PC-3 (cell line): ENCODE measurements at regions not wholly inside any gene's neighbourhood (a gene's known extent, or its start where the extent isn't known, plus 50 kb on each side); places are given as distances from the start of the nearest gene placed in this dataset.

Source experiments
- ATAC-seq: fragments of 200-7000 bp; cut with Tn5 transposase; 2 replicates; pipeline ENCODE4 v1.9.1; 2020; ENCODE audit warnings: mild to moderate bottlenecking, moderate library complexity
- BruUV-seq: library from RNA; stranded (reverse); fragments of 400-500 nt; replicated peaks from 2 replicates; lab custom pipeline; 2021; lab: Mats Ljungman, UMichigan
- CTCF ChIA-PET: fragments of 300-600 bp; sonication (Branson Sonifier 250); formaldehyde crosslinking; loops from one replicate; lab custom pipeline; 2022; ENCODE audit warnings: antibody characterized with exemption; lab: Charles Lee
- POLR2A ChIA-PET: fragments of 300-600 bp; sonication (Branson Sonifier 250); formaldehyde crosslinking; loops from one replicate; lab custom pipeline; 2022; ENCODE audit warnings: antibody characterized with exemption; ENCODE audit not compliant: unreplicated experiment; lab: Charles Lee
- DNase-seq: peaks from one replicate; pipeline ENCODE4 v3.0.0-alpha.2; 2015
- H2AFZ ChIP-seq: fragments of 300-600 bp; sonication (generic); 2 replicates; pipeline ENCODE4 v1.6.0; 2016; ENCODE audit warnings: antibody characterized with exemption, low read length
- H3F3A ChIP-seq: fragments of 300-600 bp; sonication (generic); one replicate; pipeline ENCODE4 v1.6.0; 2017; ENCODE audit warnings: antibody characterized with exemption, low read length, control low read depth, mild to moderate bottlenecking; ENCODE audit not compliant: unreplicated experiment
- H3K27ac ChIP-seq: fragments of 300-600 bp; sonication (generic); 2 replicates; pipeline ENCODE4 v1.5.1; 2016; ENCODE audit warnings: mild to moderate bottlenecking, low read length
- H3K27me3 ChIP-seq: fragments of 300-600 bp; sonication (generic); 2 replicates; pipeline ENCODE4 v1.6.1; 2016; ENCODE audit warnings: low read length, mixed read lengths
- H3K36me3 ChIP-seq: fragments of 300-600 bp; sonication (generic); 2 replicates; pipeline ENCODE4 v1.6.1; 2016; ENCODE audit warnings: low read depth, mixed run types, low read length, mixed read lengths
- H3K4me1 ChIP-seq: fragments of 300-600 bp; sonication (generic); 2 replicates; pipeline ENCODE4 v1.5.1; 2016; ENCODE audit warnings: low read length; ENCODE audit not compliant: insufficient read depth
- H3K4me2 ChIP-seq: fragments of 300-600 bp; sonication (generic); 2 replicates; pipeline ENCODE4 v1.6.0; 2016; ENCODE audit warnings: low read length
- H3K4me3 ChIP-seq: fragments of 300-600 bp; sonication (generic); 2 replicates; pipeline ENCODE4 v1.5.1; 2016; ENCODE audit warnings: mild to moderate bottlenecking, low read length, mixed read lengths
- H3K79me2 ChIP-seq: fragments of 300-600 bp; sonication (generic); 2 replicates; pipeline ENCODE4 v1.6.1; 2017; ENCODE audit warnings: low read length, mixed read lengths
- H3K9ac ChIP-seq: fragments of 300-600 bp; sonication (generic); 2 replicates; pipeline ENCODE4 v1.6.0; 2016; ENCODE audit warnings: mild to moderate bottlenecking, low read length
- H3K9me2 ChIP-seq: fragments of 300-600 bp; sonication (generic); replicated peaks from 2 replicates; pipeline ENCODE4 v1.6.1; 2016; ENCODE audit warnings: mixed run types, low read length, mixed read lengths
- H3K9me3 ChIP-seq: fragments of 300-600 bp; sonication (generic); 2 replicates; pipeline ENCODE4 v1.6.1; 2016; ENCODE audit warnings: low read length, mixed read lengths
- H4K20me1 ChIP-seq: fragments of 300-600 bp; sonication (generic); 2 replicates; pipeline ENCODE4 v1.6.1; 2016; ENCODE audit warnings: low read length, mixed read lengths
- EZH2 ChIP-seq: fragments of 300-600 bp; sonication (generic); IDR thresholded peaks from one replicate; pipeline ENCODE4 v1.6.1; 2017; ENCODE audit warnings: antibody characterized with exemption, mild to moderate bottlenecking, low read length; ENCODE audit not compliant: unreplicated experiment
- EZH2phosphoT487 ChIP-seq: fragments of 300-600 bp; sonication (generic); IDR thresholded peaks from 2 replicates; pipeline ENCODE4 v1.6.1; 2018; ENCODE audit warnings: mild to moderate bottlenecking, antibody characterized with exemption, low read length, borderline replicate concordance
- intact Hi-C: fragments of 100-400 bp; cut with micrococcal nuclease; formaldehyde crosslinking; loops from 2 replicates; pipeline ENCODE4 v1.9.0; 2023
- TF ChIP-seq, protein P1 (sequence below): fragments of 300-600 bp; sonication (generic); conservative IDR thresholded peaks from 2 replicates; pipeline ENCODE4 v1.5.1; 2017; ENCODE audit warnings: antibody characterized with exemption, low read depth, mild to moderate bottlenecking, low read length

GRCh38 chr18:48473816-48474215 is 64.6 kb upstream of the ZBTB7C start:
- no peak overlapping the region for H3K27ac ChIP-seq
- ATAC-seq = no peak
- intact Hi-C loops = loop anchor here (10.0 kb wide), 1 partner anchor 71 kb away; no protein-coding TSS in a partner anchor
- ChIA-PET CTCF (no interaction called here), POLR2A (no interaction called here)
- no peak overlapping the region for H2AFZ ChIP-seq
- no peaks in the 10 kb centered on the region for H3K9me2 ChIP-seq
- no peaks in the 10 kb centered on the region for H3K9me3 ChIP-seq
- no peaks in the 10 kb centered on the region for H3K27me3 ChIP-seq
- no peaks in the 10 kb centered on the region for H3F3A ChIP-seq
- H3K79me2 ChIP-seq = no peaks in the 10 kb centered on the region
- H3K9ac ChIP-seq = no peak overlapping the region
- no TSS peak for BruUV-seq
- H3K4me2 ChIP-seq = no peak overlapping the region
- TF ChIP-seq EZH2phosphoT487 (no peak), EZH2 (no peak)
- TF ChIP-seq, protein P1, sequence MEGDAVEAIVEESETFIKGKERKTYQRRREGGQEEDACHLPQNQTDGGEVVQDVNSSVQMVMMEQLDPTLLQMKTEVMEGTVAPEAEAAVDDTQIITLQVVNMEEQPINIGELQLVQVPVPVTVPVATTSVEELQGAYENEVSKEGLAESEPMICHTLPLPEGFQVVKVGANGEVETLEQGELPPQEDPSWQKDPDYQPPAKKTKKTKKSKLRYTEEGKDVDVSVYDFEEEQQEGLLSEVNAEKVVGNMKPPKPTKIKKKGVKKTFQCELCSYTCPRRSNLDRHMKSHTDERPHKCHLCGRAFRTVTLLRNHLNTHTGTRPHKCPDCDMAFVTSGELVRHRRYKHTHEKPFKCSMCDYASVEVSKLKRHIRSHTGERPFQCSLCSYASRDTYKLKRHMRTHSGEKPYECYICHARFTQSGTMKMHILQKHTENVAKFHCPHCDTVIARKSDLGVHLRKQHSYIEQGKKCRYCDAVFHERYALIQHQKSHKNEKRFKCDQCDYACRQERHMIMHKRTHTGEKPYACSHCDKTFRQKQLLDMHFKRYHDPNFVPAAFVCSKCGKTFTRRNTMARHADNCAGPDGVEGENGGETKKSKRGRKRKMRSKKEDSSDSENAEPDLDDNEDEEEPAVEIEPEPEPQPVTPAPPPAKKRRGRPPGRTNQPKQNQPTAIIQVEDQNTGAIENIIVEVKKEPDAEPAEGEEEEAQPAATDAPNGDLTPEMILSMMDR = no peak
- no peak overlapping the region for H3K4me3 ChIP-seq
- no peaks in the 10 kb centered on the region for H4K20me1 ChIP-seq
- no peaks in the 10 kb centered on the region for H3K4me1 ChIP-seq
- H3K36me3 ChIP-seq = no peaks in the 10 kb centered on the region; the same call in 1 of the 2 replicates
- no peak for DNase-seq

- H3F3A ChIP-seq = no peaks in the 10 kb centered on the region
- DNase-seq (no peak), ATAC-seq (no peak)
- no TSS peak for BruUV-seq
- intact Hi-C loops = loop anchor here (10.0 kb wide), 1 partner anchor 72 kb away; no protein-coding TSS in a partner anchor
- H2AFZ ChIP-seq = no peak overlapping the region
- no peak overlapping the region for H3K27ac ChIP-seq
- TF ChIP-seq, protein P1 = no peak
- TF ChIP-seq EZH2phosphoT487 (no peak), EZH2 (no peak)
- POLR2A ChIA-PET = no interaction called here
- H3K79me2 ChIP-seq = no peaks in the 10 kb centered on the region
- no peak overlapping the region for H3K4me3 ChIP-seq
- H4K20me1 ChIP-seq = no peaks in the 10 kb centered on the region
- H3K27me3 ChIP-seq = no peaks in the 10 kb centered on the region
- no peak overlapping the region for H3K4me2 ChIP-seq
- no peaks in the 10 kb centered on the region for H3K9me2 ChIP-seq
- CTCF ChIA-PET = no interaction called here
- H3K9me3 ChIP-seq = no peaks in the 10 kb centered on the region
- H3K4me1 ChIP-seq = no peaks in the 10 kb centered on the region
- H3K36me3 ChIP-seq = no peaks in the 10 kb centered on the region; the same call in 1 of the 2 replicates
- H3K9ac ChIP-seq = no peak overlapping the region
Measured at GRCh38 chr18:48472610-48473009, 63.4 kb upstream of the ZBTB7C start.

GRCh38 chr18:48470484-48471180 is 61.4 kb upstream of the ZBTB7C start:
- Histone ChIP-seq H3K9me3 (no peaks in the 10 kb centered on the region), H3K4me2 (no peak overlapping the region), H3K27ac (no peak overlapping the region), H3K79me2 (no peaks in the 10 kb centered on the region), H4K20me1 (no peaks in the 10 kb centered on the region), H2AFZ (no peak overlapping the region), H3K9ac (no peak overlapping the region), H3K4me3 (no peak overlapping the region), H3K4me1 (no peaks in the 10 kb centered on the region), H3K27me3 (no peaks in the 10 kb centered on the region), H3F3A (no peaks in the 10 kb centered on the region), H3K9me2 (no peaks in the 10 kb centered on the region), H3K36me3 (no peaks in the 10 kb centered on the region)
- BruUV-seq = no TSS peak
- ChIA-PET CTCF (no interaction called here), POLR2A (no interaction called here)
- ATAC-seq (no peak), DNase-seq (no peak)
- intact Hi-C loops = loop anchor here (10.0 kb wide), 1 partner anchor 74 kb away; no protein-coding TSS in a partner anchor
- no peak for TF ChIP-seq EZH2
- no peak for TF ChIP-seq EZH2phosphoT487
- TF ChIP-seq, protein P1 = no peak
